ENCODE measurements at regions not wholly inside any gene's neighbourhood (a gene's known extent, or its start where the extent isn't known, plus 50 kb on each side); places are given as distances from the start of the nearest gene placed in this dataset.

GRCh38 chr3:193873426-193874201 is 262.3 kb upstream of the HES1 start:
- DNase-seq (ENCODE audit: low read depth) = no peak

- no peak for DNase-seq (ENCODE audit: low read depth)
Observed at GRCh38 chr3:193874512-193874911, 261.4 kb upstream of the HES1 start.

- no peak for DNase-seq (ENCODE audit: low read depth)
Observed at GRCh38 chr3:193874997-193875593, 260.9 kb upstream of the HES1 start.

GRCh38 chr3:193875601-193876321 is 260.2 kb upstream of the HES1 start:
- no peak for DNase-seq (ENCODE audit: low read depth)

GRCh38 chr3:193879099-193879863 is 256.7 kb upstream of the HES1 start:
- DNase-seq (ENCODE audit: low read depth) = no peak

GRCh38 chr3:193879864-193880242 is 256.1 kb upstream of the HES1 start:
- no peak for DNase-seq (ENCODE audit: low read depth)

GRCh38 chr3:193882091-193882490 is 253.9 kb upstream of the HES1 start:
- DNase-seq (ENCODE audit: low read depth) = no peak

GRCh38 chr3:193883551-193883950 is 252.4 kb upstream of the HES1 start:
- DNase-seq (ENCODE audit: low read depth) = peak; percentile 7

GRCh38 chr3:193884027-193884426 is 251.9 kb upstream of the HES1 start:
- DNase-seq (ENCODE audit: low read depth) = no peak

GRCh38 chr3:193884652-193885051 is 251.3 kb upstream of the HES1 start:
- no peak for DNase-seq (ENCODE audit: low read depth)

- no peak for DNase-seq (ENCODE audit: low read depth)
Observed at GRCh38 chr3:193885832-193886231, 250.1 kb upstream of the HES1 start.

- no peak for DNase-seq (ENCODE audit: low read depth)
Observed at GRCh38 chr3:193890016-193890897, 245.7 kb upstream of the HES1 start.

- DNase-seq (ENCODE audit: low read depth) = no peak
Observed at GRCh38 chr3:193894121-193894863, 241.7 kb upstream of the HES1 start.

- no peak for DNase-seq (ENCODE audit: low read depth)
Observed at GRCh38 chr3:193895409-193895808, 240.5 kb upstream of the HES1 start.

GRCh38 chr3:193896419-193896818 is 239.5 kb upstream of the HES1 start:
- no peak for DNase-seq (ENCODE audit: low read depth)

- peak; percentile 10 for DNase-seq (ENCODE audit: low read depth)
Observed at GRCh38 chr3:193897288-193897687, 238.7 kb upstream of the HES1 start.

GRCh38 chr3:193897731-193898180 is 238.2 kb upstream of the HES1 start:
- no peak for DNase-seq (ENCODE audit: low read depth)

- DNase-seq (ENCODE audit: low read depth) = no peak
Observed at GRCh38 chr3:193899001-193899400, 236.9 kb upstream of the HES1 start.

- DNase-seq (ENCODE audit: low read depth) = no peak
Observed at GRCh38 chr3:193901007-193901406, 234.9 kb upstream of the HES1 start.

Data from LHCN-M2 (cell line).